Spleen (tissue), 11 donors: ENCODE measurements at regions not wholly inside any gene's neighbourhood (a gene's known extent, or its start where the extent isn't known, plus 50 kb on each side); places are given as distances from the start of the nearest gene placed in this dataset.
"Not testable (repeated sequence)": the region's sequence is repeated elsewhere in the genome, so short reads cannot be mapped to it uniquely, and the experiment has no call there.

ENCODE experiments used
- DNase-seq: peaks from one replicate; pipeline ENCODE4 v3.0.0-alpha.2; 2020
- H3K27ac ChIP-seq, 8 donors: fragments of 200-600 bp; sonication (generic) in 7 of 8; 1 replicate in 4 of 8; 2 replicates in 4 of 8; pipeline versions ENCODE4 v1.5.0 to v1.8.0; 2016 to 2021; ENCODE audit warnings: inconsistent platforms in 4 of 8, mild to moderate bottlenecking in 4 of 8, moderate library complexity in 1 of 8
- H3K27me3 ChIP-seq, 7 donors: fragments of 200-600 bp; sonication (generic) in 6 of 7; replicated peaks in 1 of 7; 1 replicate in 4 of 7; 2 replicates in 3 of 7; pipeline versions ENCODE4 v1.5.0 to v1.8.0; 2016 to 2021; ENCODE audit warnings: inconsistent platforms in 3 of 7, mild to moderate bottlenecking in 1 of 7
- H3K36me3 ChIP-seq, 6 donors: fragments of 200-600 bp; sonication (generic) in 5 of 6; 1 replicate in 4 of 6; 2 replicates in 2 of 6; pipeline versions ENCODE4 v1.5.0 to v1.8.0; 2016 to 2021; ENCODE audit warnings: inconsistent platforms in 2 of 6
- H3K4me1 ChIP-seq, 6 donors: fragments of 200-600 bp; sonication (generic) in 5 of 6; 1 replicate in 3 of 6; 2 replicates in 3 of 6; pipeline versions ENCODE4 v1.5.0 to v1.8.0; 2016 to 2021; ENCODE audit warnings: inconsistent platforms in 3 of 6
- H3K4me3 ChIP-seq, 8 donors: fragments of 200-600 bp; sonication (generic) in 7 of 8; 1 replicate in 4 of 8; 2 replicates in 4 of 8; pipeline versions ENCODE4 v1.5.0 to v1.8.0; 2016 to 2021; ENCODE audit warnings: inconsistent platforms in 4 of 8, mild to moderate bottlenecking in 4 of 8, moderate library complexity in 2 of 8
- H3K9me3 ChIP-seq, 8 donors: fragments of 200-600 bp; sonication (generic) in 7 of 8; 1 replicate in 4 of 8; 2 replicates in 4 of 8; pipeline versions ENCODE4 v1.5.0 to v1.8.0; 2016 to 2021; ENCODE audit warnings: inconsistent platforms in 4 of 8
- POLR2A ChIP-seq, 3 donors: fragments of 450-650 bp; IDR thresholded peaks; one replicate each; pipeline ENCODE4 v1.5.1; 2017; ENCODE audit warnings: antibody characterized with exemption in 3 of 3, mild to moderate bottlenecking in 1 of 3
- POLR2AphosphoS5 ChIP-seq, 3 donors: sonication (generic); formaldehyde crosslinking; IDR thresholded peaks; one replicate each; pipeline ENCODE4 v1.5.1; 2017; ENCODE audit warnings: antibody characterized with exemption in 3 of 3
- WGBS, 5 donors: extraction: QIAGEN DNeasy Blood & Tissue Kit in 3 of 5; methylation state at CpG; one replicate each; pipeline versions ENCODE4 v1.1.5 to v1.1.7; 2013 to 2018; 5-methylcytosine and 5-hydroxymethylcytosine counted together
- intact Hi-C: fragments of 100-400 bp; cut with DNase I; formaldehyde crosslinking; loops from one replicate; pipeline ENCODE4 v1.15.0; 2023; ENCODE audit warnings: low total_unique reads
- TF ChIP-seq, protein P1 (sequence below), 11 experiments: fragments of 200-600 bp in 7 of 11; fragments of 450-650 bp in 4 of 11; sonication (generic) in 4 of 11; IDR thresholded peaks in 8 of 11; conservative IDR thresholded peaks in 3 of 11; 1 replicate in 7 of 11; 2 replicates in 4 of 11; pipeline versions ENCODE4 v1.4.0 to v1.8.0; 2016 to 2021; ENCODE audit warnings: antibody characterized with exemption in 11 of 11, inconsistent platforms in 4 of 11, mild to moderate bottlenecking in 1 of 11
- donor health status: healthy with polysubstance abuse.
- donor health status: DM: no; HTN: no; CAD: no; lungs with moderate emphysema.
- donor health status: DM: no; HTN: no; CAD: no.
- donor health status: Bipolar disorder and iron deficiency.
- donor health status: healthy.
- donor health status: DM: no; HTN: no; CAD: no.
- donor health status: DM: yes; HTN: yes; CAD: no.

GRCh38 chr17:53463363-53463762 lies 359.4 kb upstream of the KIF2B start:
- TF ChIP-seq, protein P1, sequence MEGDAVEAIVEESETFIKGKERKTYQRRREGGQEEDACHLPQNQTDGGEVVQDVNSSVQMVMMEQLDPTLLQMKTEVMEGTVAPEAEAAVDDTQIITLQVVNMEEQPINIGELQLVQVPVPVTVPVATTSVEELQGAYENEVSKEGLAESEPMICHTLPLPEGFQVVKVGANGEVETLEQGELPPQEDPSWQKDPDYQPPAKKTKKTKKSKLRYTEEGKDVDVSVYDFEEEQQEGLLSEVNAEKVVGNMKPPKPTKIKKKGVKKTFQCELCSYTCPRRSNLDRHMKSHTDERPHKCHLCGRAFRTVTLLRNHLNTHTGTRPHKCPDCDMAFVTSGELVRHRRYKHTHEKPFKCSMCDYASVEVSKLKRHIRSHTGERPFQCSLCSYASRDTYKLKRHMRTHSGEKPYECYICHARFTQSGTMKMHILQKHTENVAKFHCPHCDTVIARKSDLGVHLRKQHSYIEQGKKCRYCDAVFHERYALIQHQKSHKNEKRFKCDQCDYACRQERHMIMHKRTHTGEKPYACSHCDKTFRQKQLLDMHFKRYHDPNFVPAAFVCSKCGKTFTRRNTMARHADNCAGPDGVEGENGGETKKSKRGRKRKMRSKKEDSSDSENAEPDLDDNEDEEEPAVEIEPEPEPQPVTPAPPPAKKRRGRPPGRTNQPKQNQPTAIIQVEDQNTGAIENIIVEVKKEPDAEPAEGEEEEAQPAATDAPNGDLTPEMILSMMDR (IDR thresholded peaks at IDR 0.05 in 8 of 11, conservative IDR thresholded peaks at IDR 0.05 in 3 of 11): no peak
- TF ChIP-seq POLR2AphosphoS5 (IDR thresholded peaks at IDR 0.05) (no peak), POLR2A (IDR thresholded peaks at IDR 0.05) (no peak)
- intact Hi-C loops: no loop called here

DNA sequence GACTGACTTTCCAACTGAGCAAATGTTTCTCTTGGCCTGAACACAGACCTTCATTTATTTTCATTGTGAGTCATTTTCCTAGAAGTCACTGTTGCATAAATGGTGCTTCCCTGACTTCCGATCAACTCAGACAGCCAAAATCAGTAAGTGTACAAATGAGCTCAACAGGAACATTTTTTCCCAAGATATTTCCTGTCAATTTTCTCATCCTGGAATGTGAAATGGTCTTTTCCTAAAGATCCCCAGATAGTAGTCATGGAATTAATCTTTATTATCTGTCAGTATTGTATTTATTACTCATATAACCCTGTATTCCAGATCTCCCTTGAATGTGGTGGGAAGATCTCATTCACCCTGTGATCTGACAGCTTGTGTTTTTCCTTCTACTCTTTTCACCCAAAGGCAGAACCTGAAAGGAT lies 360.3 kb upstream of the KIF2B start:
- H3K27ac ChIP-seq: no peak overlapping the region
- H3K9me3 ChIP-seq: peaks cover 0 to 29% (median 21%) of the 10 kb centered on the region in 8 donors
- H3K4me1 ChIP-seq: no peaks in the 10 kb centered on the region
- WGBS, 5 donors: 69 to 88% (median 78%) methylated on average over 1 of the region's 1 CpG
- TF ChIP-seq POLR2A (IDR thresholded peaks at IDR 0.05) (no peak), POLR2AphosphoS5 (IDR thresholded peaks at IDR 0.05) (no peak)
- TF ChIP-seq, protein P1 (IDR thresholded peaks at IDR 0.05 in 8 of 11, conservative IDR thresholded peaks at IDR 0.05 in 3 of 11): no peak
- intact Hi-C loops: no loop called here
- H3K27me3 ChIP-seq: no peaks in the 10 kb centered on the region
- DNase-seq: no peak
- no peak overlapping the region for H3K4me3 ChIP-seq
- H3K36me3 ChIP-seq: no peaks in the 10 kb centered on the region

More at GRCh38 chr17:53463363-53463762, 359.4 kb upstream of the KIF2B start:
- 70 to 88% (median 84%) methylated on average over 2 of the region's 2 CpGs for WGBS, 5 donors
- Histone ChIP-seq H3K27ac (no peak overlapping the region), H3K27me3 (no peaks in the 10 kb centered on the region), H3K4me3 (no peak overlapping the region), H3K36me3 (no peaks in the 10 kb centered on the region), H3K9me3 (peaks cover 0 to 20% (median 12%) of the 10 kb centered on the region in 8 donors), H3K4me1 (no peaks in the 10 kb centered on the region)
- no peak for DNase-seq

- H3K27ac ChIP-seq, intact Hi-C loops, H3K4me3 ChIP-seq, DNase-seq, H3K27me3 ChIP-seq, H3K4me1 ChIP-seq, H3K36me3 ChIP-seq: not testable (repeated sequence)
- peaks cover 0 to 35% (median 23%) of the 10 kb centered on the region in 8 donors for H3K9me3 ChIP-seq
- WGBS, 5 donors: 43 to 64% (median 56%) methylated on average over 2 to 3 of the region's 3 CpGs
Measured at GRCh38 chr17:53455943-53456342, 366.8 kb upstream of the KIF2B start.

DNA sequence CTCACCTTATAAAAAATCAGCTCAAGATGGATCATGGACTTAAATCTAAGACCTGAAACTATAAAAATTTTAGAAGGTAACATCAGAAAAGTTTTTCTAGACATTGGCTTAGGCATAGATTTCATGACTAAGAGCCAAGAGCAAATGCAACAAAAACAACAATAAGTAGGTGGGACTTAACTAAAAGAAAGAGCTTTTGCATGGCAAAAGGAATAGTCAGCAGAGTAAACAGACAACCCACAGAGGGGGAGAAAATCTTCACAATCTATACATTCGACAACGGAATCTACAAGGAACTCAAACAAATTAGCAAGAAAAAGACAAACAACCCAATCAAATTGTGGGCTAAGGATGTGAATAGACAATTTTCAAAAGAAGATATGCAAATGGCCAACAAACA lies 368.4 kb upstream of the KIF2B start:
- peaks cover 0 to 28% (median 18%) of the 10 kb centered on the region in 8 donors for H3K9me3 ChIP-seq
- H3K36me3 ChIP-seq: no peaks in the 10 kb centered on the region
- H3K4me3 ChIP-seq: no peak overlapping the region
- DNase-seq: no peak
- intact Hi-C loops: no loop called here
- H3K27me3 ChIP-seq: no peaks in the 10 kb centered on the region
- H3K4me1 ChIP-seq: no peaks in the 10 kb centered on the region
- TF ChIP-seq, protein P1 (IDR thresholded peaks at IDR 0.05 in 8 of 11, conservative IDR thresholded peaks at IDR 0.05 in 3 of 11): no peak
- TF ChIP-seq POLR2AphosphoS5 (IDR thresholded peaks at IDR 0.05): no peak
- TF ChIP-seq POLR2A (IDR thresholded peaks at IDR 0.05): no peak
- WGBS, 5 donors: 24 to 32% (median 27%) methylated on average over 2 of the region's 2 CpGs
- H3K27ac ChIP-seq: no peak overlapping the region

DNA sequence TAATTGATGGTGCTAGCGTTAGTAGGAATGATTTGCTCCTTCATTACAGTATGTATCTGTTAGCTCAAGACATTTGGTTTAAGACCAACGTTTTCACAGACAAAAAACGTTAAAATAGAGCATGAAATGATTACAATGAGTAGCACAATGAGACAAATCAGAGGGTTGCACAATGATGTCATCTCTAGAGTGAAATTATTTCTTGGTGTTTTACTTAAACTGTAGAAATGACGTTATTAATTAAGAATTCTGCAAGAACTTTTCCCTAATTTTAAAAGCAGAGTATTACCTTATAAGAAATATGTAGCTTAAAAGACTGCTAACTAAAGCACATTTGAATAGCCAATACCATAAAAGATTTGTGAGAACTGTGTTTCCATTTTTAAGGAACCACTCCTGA lies 373.4 kb upstream of the KIF2B start:
- DNase-seq: no peak
- H3K27me3 ChIP-seq: no peaks in the 10 kb centered on the region
- WGBS, 5 donors: 56 to 79% (median 63%) methylated on average over 4 of the region's 4 CpGs
- no peaks in the 10 kb centered on the region for H3K4me1 ChIP-seq
- intact Hi-C loops: no loop called here
- no peak overlapping the region for H3K4me3 ChIP-seq
- no peaks in the 10 kb centered on the region for H3K36me3 ChIP-seq
- H3K9me3 ChIP-seq: peaks cover 0 to 3% (median 0%) of the 10 kb centered on the region in 8 donors
- no peak overlapping the region for H3K27ac ChIP-seq
- TF ChIP-seq POLR2A (IDR thresholded peaks at IDR 0.05) (no peak), POLR2AphosphoS5 (IDR thresholded peaks at IDR 0.05) (no peak)
- TF ChIP-seq, protein P1 (IDR thresholded peaks at IDR 0.05 in 8 of 11, conservative IDR thresholded peaks at IDR 0.05 in 3 of 11): no peak
